Activated CD8-positive, alpha-beta memory T cell treated with anti-CD3 and anti-CD28 coated beads, Interleukin-2, amount 50 U/mL, for 48 hours (primary cell): ENCODE measurements at regions not wholly inside any gene's neighbourhood (a gene's known extent, or its start where the extent isn't known, plus 50 kb on each side); places are given as distances from the start of the nearest gene placed in this dataset.
"Not testable (repeated sequence)": the region's sequence is repeated elsewhere in the genome, so short reads cannot be mapped to it uniquely, and the experiment has no call there.

Source experiments
- DNase-seq: peaks from one replicate; pipeline ENCODE4 v3.0.0-alpha.2; 2020

GRCh38 chr10:60565492-60565891, 175.8 kb upstream of the ANK3 start:
- no peak for DNase-seq

DNA sequence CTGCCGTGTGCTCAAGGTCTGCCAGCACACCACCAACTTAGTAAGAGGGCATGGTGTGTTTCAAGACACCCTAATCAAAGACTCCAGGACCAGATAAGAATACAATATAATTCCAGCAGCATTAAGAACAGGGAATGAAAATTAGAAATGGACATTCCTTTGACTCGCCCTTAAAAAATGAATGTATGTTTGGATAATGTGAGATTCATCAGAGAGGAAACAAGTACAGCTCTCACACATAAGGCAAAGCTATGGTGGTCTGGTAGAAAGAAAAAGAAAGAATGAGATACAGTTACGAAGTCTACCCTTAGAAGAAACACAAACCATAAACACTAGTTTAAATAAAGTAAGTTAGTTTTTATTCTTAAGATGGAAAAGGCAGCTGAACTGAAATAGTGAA, 174.8 kb upstream of the ANK3 start:
- no peak for DNase-seq

DNA sequence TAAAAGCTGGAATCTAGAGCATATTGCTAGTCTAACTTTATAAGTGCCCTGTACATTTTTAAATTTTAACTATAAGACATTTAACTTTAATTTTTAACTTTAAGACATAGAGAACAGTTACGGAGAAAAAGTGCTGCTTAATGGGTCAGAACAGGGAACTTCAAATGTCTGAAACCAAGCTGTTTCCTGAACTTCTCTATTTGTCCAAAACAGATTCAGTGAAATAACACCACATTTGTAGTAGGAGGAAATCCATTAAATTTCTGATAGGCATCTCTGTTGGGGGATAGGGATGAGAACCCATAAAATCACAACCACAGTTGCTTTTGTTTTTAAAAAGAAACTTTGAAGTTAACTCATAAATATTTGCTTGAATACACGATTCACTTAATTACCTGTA, 170.8 kb upstream of the ANK3 start:
- no peak for DNase-seq

GRCh38 chr10:60555700-60556099, 166.0 kb upstream of the ANK3 start:
- no peak for DNase-seq

DNA sequence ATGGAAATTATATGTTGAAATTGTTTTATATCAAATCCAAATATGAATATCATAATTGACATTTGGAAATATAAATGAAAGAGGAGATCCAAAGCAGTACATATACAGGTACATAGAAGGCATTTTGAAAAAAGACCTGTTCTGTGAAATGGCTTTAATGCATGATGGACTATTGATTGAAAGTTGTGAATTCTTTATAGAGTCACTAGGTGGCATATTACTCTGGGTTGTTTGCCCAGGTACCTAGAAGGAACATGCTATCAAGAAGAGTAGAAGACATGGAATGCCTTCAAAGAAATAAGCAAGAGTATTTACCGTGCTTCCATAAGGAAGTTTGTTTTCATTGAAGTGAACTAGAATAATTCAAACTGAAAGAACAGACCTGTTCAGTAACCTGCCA, 160.0 kb upstream of the ANK3 start:
- no peak for DNase-seq

DNA sequence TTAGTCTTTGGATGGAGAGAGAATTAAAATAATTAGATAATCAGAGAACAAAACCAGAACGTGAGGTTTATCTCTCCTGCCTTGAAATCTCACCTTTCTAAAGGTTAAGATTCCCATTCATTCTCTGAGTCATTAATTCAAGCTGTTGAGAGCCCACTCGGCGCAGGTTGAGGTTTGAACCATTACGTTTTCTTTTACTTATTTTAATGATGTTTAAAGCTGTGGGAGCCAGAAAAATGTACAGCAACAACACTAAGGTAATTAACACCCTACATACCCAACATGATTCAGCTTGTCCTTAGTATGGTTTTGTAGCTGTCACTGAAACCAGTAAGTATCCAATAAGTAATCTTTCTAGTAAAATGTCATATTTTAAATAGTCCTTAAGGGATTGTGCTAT, 153.0 kb upstream of the ANK3 start:
- DNase-seq = no peak

DNA sequence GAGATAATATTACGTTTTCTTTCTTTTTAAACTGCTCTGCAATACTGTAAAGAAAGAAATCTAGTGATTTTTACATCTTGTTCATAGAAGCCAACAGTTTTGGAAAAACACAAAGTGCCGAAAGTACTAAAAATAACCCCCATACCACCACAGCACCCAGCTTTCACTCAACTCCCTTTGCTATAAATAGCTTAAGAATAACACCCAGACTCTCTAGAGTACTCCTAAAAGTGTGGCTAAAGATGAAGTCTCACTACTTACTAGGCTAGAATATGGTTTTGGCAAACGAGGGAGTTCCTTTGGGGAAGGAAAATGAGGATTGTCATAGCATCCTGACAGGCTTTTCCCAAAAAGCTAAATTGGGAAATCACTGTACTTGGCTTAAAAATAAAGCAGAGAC, 151.8 kb upstream of the ANK3 start:
- no peak for DNase-seq

- DNase-seq = no peak
Measured at GRCh38 chr10:60537697-60538096, 148.0 kb upstream of the ANK3 start.

GRCh38 chr10:60536529-60537114, 146.9 kb upstream of the ANK3 start:
- no peak for DNase-seq

DNA sequence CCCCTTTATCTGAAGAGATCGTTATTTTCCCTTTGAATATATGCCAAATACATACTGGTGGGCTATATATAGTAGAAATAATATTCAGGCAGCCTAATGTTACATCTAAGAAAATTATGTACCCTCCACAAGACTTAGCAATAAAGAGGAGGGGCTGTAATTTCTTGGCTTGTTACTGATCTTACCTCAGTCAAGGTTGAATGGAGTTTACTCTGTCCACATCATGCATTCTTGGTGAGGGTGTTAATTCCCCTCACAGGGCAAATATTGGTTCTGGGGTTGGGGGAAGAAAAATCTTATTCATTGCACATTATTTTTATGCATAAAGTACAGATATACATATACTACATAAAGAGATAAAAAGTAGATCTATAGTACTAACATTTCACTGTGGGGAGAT, 145.8 kb upstream of the ANK3 start:
- no peak for DNase-seq

GRCh38 chr10:60534761-60535389, 145.2 kb upstream of the ANK3 start:
- DNase-seq = no peak

GRCh38 chr10:60532696-60533468, 143.2 kb upstream of the ANK3 start:
- DNase-seq = no peak

DNA sequence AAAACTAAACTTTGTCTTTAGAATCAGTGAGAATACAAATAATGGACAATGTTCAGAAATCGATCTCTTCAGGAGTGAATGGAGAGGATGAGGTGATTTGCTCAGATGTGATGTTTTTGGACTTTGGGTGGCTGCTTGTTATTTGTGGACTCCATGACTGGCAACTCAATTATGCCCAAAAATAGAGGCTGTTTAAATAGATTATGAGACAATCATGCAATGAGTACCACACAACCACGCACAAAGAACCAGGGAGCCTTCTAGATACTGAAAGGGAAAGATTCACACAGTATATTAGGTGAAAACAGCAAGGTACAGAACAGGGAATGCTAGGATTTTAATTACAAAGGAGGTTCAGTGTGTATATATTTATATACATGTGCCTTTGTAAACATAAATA, 141.3 kb upstream of the ANK3 start:
- DNase-seq = no peak

DNA sequence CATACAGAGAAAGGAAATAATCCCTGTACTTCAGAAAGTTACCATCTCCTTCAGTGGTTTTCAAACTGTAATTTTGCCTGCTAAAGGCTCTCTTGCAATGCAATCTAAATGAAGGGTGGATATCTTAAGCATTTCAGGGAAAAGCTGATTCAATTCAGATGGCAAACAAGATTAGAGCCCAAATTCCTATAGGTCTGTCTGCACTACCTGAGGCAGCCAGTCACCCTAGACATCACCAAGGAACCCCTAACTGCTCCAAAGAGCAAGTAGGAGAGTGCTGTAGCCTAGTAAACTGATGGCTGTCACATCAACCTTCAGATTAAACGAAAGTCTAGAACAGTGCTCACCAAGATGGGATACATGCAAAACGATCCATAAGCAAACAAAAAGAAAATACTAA, 138.0 kb upstream of the ANK3 start:
- DNase-seq = no peak

DNA sequence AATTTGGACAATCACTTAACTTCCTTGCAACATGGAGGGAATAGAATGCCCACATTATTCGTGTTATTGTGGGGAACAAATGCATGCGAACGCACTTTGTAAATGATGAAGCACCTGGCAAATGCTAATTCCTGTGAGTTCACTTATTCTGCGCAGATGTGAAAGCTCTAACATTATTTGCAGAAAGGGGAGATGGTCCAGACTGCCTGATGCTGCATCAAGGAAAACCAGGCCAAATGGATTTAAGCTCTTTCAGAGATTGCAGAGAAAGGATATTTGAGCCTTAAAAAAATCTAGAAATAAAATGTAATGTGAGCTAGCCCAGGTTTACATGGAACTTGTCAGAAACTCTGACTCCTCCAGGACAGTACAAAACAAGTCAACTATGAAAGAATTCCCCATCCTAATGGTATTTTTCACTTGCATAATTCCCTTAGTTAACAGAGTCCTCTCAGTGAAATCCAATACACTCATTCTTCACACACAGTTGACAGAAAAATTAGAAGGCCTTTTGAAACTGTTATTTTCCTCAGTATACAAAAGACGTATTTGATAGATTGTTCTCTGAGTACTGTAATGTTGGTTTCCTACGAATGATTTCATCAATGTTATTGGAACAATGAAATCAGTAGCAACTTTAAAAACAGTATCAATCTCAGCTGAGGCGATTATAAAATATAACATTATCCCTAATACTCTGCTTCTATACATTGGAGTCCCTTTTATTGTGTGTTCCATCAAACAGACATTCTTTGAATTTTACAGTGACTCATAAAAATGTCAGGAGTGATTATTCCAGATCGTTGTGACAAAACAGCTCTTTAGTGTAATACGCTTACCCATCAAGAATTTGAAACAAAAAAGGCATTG, 136.3 kb upstream of the ANK3 start:
- DNase-seq = no peak

DNA sequence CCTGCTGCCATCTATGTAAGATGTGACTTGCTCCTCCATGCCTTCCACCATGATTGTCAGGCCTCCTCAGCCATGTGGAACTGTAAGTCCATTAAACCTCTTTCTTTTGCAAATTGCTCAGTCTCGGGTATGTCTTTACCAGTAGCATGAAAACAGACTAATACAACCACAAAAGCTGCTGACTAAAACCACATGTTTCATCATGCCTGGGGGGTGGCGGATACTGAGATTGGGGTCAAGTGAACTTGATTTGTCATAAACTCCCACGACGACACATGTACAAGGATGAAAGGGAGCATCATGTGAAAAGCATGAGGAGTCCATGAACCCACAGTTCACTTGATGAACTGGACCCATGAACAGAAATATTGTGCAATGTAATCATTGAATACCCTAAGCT, 134.9 kb upstream of the ANK3 start:
- no peak for DNase-seq

DNA sequence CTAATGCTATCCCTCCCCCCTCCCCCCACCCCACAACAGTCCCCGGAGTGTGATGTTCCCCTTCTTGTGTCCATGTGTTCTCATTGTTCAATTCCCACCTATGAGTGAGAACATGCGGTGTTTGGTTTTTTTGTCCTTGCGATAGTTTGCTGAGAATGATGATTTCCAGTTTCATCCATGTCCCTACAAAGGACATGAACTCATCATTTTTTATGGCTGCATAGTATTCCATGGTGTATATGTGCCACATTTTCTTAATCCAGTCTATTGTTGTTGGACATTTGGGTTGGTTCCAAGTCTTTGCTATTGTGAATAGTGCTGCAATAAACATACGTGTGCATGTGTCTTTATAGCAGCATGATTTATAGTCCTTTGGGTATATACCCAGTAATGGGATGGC, 133.7 kb upstream of the ANK3 start:
- not testable (repeated sequence) for DNase-seq

- DNase-seq = no peak
Measured at GRCh38 chr10:60522617-60523016, 132.9 kb upstream of the ANK3 start.

DNA sequence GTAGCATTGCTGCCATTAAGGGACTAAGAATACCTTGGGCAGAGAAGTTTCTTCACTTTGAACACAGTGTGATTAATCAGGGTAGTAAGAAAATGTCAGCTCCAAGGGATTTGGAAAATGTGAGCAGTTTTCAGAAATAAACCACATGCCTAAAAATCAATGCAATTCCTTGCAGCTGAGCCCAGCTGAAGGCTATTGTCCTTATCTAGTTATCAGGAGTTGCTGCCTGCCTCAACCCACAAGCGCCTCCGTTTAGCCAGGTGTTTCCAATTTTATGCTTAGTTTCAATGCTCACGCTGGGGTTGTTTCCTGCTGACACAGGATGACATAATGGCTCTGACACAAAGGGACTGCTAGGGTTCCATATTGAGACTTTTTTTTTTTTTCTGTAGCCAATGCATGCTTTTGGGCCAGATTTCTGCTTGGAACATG, 132.3 kb upstream of the ANK3 start:
- DNase-seq = no peak

DNA sequence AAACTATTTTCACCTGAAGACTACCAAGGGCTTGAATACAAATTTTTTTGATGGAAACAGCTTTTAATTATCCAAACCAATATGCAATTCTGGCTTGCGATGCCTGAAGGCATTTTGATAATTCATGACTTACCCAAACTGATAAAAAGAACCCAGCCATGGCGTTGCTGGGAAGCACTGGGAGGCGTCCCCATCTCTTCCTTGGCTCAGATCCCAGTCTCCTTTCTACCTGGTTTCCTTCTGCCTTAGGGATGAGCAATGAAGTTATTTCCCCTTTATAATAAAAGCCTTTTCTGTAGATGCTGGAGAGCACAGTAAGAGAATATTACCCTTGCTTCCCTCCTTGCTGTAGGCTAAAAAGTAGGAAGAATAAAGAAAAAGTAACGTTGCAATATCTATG, 129.1 kb upstream of the ANK3 start:
- no peak for DNase-seq

DNA sequence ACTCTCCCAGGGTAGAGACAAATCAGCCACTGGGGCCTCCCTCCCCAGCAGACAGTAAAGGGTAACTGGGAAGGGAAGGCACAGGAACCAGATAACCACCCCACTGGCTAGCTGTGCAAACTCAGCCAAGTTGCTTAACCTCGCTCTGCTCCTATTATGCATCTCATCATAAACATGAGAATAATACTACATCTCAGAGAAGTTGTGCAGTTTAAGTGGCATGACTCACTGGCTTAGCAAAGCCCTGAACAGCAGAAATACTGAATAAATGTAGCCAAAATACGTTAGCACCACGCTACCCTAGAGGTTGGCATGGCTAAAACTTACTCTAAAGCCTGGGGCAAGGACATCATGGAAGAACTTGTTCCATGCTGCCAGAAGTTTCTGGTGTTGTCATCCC, 128.1 kb upstream of the ANK3 start:
- DNase-seq = no peak

GRCh38 chr10:60513281-60513680, 123.6 kb upstream of the ANK3 start:
- no peak for DNase-seq

DNA sequence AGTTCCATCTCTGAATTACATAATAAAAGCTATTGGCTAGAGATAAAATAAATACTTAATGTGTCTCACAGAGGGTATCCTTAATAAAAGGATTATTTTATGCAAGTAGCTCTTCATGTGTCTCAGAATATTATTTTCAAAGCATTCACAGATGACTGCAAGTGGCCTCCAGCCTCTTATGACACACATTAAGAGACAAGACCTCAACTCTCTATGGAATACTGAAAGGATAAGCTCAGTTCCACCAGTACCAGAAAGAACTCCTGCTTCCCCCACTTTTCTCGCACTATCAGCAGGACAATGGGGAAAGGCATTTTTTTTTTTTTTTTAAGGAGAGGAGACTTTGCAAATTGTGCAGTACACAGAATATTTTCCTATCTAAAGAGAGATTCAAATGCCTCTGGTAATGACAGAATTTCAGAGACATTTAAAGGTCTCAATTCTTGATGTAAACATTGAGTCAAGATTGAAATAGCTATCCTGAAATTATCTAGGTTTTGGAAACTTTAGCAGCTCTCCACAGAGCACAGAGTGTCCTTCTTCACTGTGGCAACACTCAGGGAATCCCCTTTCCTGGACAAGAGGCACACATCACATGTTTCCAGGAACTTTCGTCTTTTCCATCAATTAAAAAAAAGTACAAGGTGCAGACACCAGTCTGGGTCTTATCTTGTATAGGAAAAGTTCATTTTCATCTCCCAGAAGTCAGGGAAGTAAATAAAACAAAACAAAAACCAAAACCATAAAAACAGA, 122.0 kb upstream of the ANK3 start:
- no peak for DNase-seq
